ENCODE measurements at regions not wholly inside any gene's neighbourhood (a gene's known extent, or its start where the extent isn't known, plus 50 kb on each side); places are given as distances from the start of the nearest gene placed in this dataset.

GRCh38 chr10:62915158-62915557 is 99.0 kb upstream of the EGR2 start:
- no peaks in the 10 kb centered on the region for H3K9me2 ChIP-seq (ENCODE audit: insufficient read depth)
- BruUV-seq (replicated peaks): no TSS peak
- ChIA-PET CTCF (no interaction called here), RAD21 (ENCODE audit: low non-redundant PET in 1 of 2, low total read pairs in 2 of 2, uncharacterized antibody in 2 of 2, unreplicated experiment in 2 of 2) (no interaction called here), POLR2A (no interaction called here)
- no peaks in the 10 kb centered on the region for H3K36me3 ChIP-seq (ENCODE audit: control insufficient read depth in 1 of 2, insufficient read depth in 2 of 2, low read length in 2 of 2)
- H4K20me1 ChIP-seq (ENCODE audit: insufficient read depth): no peaks in the 10 kb centered on the region
- H2AFZ ChIP-seq (ENCODE audit: low read depth, low read length, poor library complexity, severe bottlenecking): no peak overlapping the region
- no peak overlapping the region for H3K27ac ChIP-seq (ENCODE audit: low read depth, low read length)
- intact Hi-C loops (cut with micrococcal nuclease): no loop called here
- DNase-seq (ENCODE audit: low read depth, low spot score) (no peak), ATAC-seq (no peak)
- H3K9me3 ChIP-seq (ENCODE audit: control insufficient read depth in 1 of 2, insufficient read depth in 1 of 2, low read depth in 1 of 2, low read length in 2 of 2): no peaks in the 10 kb centered on the region
- no peak overlapping the region for H3K9ac ChIP-seq (ENCODE audit: low read length)
- no peak for TF ChIP-seq TCF7L2 (IDR thresholded peaks at IDR 0.05; ENCODE audit: borderline replicate concordance, extremely low read depth, insufficient read depth, insufficient read length)
- no peak for TF ChIP-seq YY1 (IDR thresholded peaks at IDR 0.05; ENCODE audit: extremely low read depth, insufficient replicate concordance, low read depth, low read length)
- no peak for TF ChIP-seq ZFX (IDR thresholded peaks at IDR 0.05)
- no peak for TF ChIP-seq SRF (IDR thresholded peaks at IDR 0.05; ENCODE audit: low read depth)
- TF ChIP-seq FOSL1 (IDR thresholded peaks at IDR 0.05; ENCODE audit: low read depth): no peak
- no peak for TF ChIP-seq JUND (IDR thresholded peaks at IDR 0.05)
- TF ChIP-seq EZH2phosphoT487 (IDR thresholded peaks at IDR 0.05; ENCODE audit: borderline replicate concordance): no peak
- TF ChIP-seq ELF1 (IDR thresholded peaks at IDR 0.05; ENCODE audit: borderline replicate concordance, low read depth): no peak
- no peak for TF ChIP-seq REST (IDR thresholded peaks at IDR 0.05; ENCODE audit: low read depth)
- TF ChIP-seq EGR1 (IDR thresholded peaks at IDR 0.05; ENCODE audit: low read depth): no peak
- TF ChIP-seq, protein P1, sequence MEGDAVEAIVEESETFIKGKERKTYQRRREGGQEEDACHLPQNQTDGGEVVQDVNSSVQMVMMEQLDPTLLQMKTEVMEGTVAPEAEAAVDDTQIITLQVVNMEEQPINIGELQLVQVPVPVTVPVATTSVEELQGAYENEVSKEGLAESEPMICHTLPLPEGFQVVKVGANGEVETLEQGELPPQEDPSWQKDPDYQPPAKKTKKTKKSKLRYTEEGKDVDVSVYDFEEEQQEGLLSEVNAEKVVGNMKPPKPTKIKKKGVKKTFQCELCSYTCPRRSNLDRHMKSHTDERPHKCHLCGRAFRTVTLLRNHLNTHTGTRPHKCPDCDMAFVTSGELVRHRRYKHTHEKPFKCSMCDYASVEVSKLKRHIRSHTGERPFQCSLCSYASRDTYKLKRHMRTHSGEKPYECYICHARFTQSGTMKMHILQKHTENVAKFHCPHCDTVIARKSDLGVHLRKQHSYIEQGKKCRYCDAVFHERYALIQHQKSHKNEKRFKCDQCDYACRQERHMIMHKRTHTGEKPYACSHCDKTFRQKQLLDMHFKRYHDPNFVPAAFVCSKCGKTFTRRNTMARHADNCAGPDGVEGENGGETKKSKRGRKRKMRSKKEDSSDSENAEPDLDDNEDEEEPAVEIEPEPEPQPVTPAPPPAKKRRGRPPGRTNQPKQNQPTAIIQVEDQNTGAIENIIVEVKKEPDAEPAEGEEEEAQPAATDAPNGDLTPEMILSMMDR (IDR thresholded peaks at IDR 0.05 in 2 of 3, conservative IDR thresholded peaks at IDR 0.05 in 1 of 3; ENCODE audit: borderline replicate concordance in 1 of 3, insufficient read depth in 1 of 3, low read depth in 2 of 3, low read length in 2 of 3): no peak
- TF ChIP-seq, protein P2, sequence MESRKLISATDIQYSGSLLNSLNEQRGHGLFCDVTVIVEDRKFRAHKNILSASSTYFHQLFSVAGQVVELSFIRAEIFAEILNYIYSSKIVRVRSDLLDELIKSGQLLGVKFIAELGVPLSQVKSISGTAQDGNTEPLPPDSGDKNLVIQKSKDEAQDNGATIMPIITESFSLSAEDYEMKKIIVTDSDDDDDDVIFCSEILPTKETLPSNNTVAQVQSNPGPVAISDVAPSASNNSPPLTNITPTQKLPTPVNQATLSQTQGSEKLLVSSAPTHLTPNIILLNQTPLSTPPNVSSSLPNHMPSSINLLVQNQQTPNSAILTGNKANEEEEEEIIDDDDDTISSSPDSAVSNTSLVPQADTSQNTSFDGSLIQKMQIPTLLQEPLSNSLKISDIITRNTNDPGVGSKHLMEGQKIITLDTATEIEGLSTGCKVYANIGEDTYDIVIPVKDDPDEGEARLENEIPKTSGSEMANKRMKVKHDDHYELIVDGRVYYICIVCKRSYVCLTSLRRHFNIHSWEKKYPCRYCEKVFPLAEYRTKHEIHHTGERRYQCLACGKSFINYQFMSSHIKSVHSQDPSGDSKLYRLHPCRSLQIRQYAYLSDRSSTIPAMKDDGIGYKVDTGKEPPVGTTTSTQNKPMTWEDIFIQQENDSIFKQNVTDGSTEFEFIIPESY (IDR thresholded peaks at IDR 0.05; ENCODE audit: extremely low read depth, insufficient replicate concordance, low read length): no peak
- TF ChIP-seq, protein P3, sequence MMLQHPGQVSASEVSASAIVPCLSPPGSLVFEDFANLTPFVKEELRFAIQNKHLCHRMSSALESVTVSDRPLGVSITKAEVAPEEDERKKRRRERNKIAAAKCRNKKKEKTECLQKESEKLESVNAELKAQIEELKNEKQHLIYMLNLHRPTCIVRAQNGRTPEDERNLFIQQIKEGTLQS (IDR thresholded peaks at IDR 0.05): no peak
- TF ChIP-seq SP1 (IDR thresholded peaks at IDR 0.05; ENCODE audit: low read depth): no peak
- no peak for TF ChIP-seq ZNF274 (IDR thresholded peaks at IDR 0.05; ENCODE audit: low read depth, low read length)
- TF ChIP-seq EZH2 (IDR thresholded peaks at IDR 0.05): no peak
- TF ChIP-seq, protein P4, sequence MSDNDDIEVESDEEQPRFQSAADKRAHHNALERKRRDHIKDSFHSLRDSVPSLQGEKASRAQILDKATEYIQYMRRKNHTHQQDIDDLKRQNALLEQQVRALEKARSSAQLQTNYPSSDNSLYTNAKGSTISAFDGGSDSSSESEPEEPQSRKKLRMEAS (IDR thresholded peaks at IDR 0.05): no peak
- TF ChIP-seq POLR2AphosphoS5 (IDR thresholded peaks at IDR 0.05; ENCODE audit: low read depth, low read length): no peak
- no peak for TF ChIP-seq CBX3 (IDR thresholded peaks at IDR 0.05; ENCODE audit: low read depth)
- no peak for TF ChIP-seq SIN3A (IDR thresholded peaks at IDR 0.05; ENCODE audit: low read depth)
- H3K79me2 ChIP-seq (ENCODE audit: insufficient read depth, low read length): no peaks in the 10 kb centered on the region
- H3K27me3 ChIP-seq (ENCODE audit: insufficient read depth, low read length): no peaks in the 10 kb centered on the region
- no peak overlapping the region for H3K4me2 ChIP-seq (ENCODE audit: low read length)
- no peak overlapping the region for H3K4me3 ChIP-seq (replicated peaks in 1 of 2; ENCODE audit: low read depth in 1 of 2, low read length in 2 of 2)
- H3K4me1 ChIP-seq (ENCODE audit: control insufficient read depth in 1 of 2, insufficient read depth in 2 of 2, low read length in 2 of 2): peaks cover 0 to 5% of the 10 kb centered on the region in 2 experiments; a peak in 1 of 4 replicates

All from HCT116 (cell line).